H9 (cell line): ENCODE measurements at regions not wholly inside any gene's neighbourhood (a gene's known extent, or its start where the extent isn't known, plus 50 kb on each side); places are given as distances from the start of the nearest gene placed in this dataset.

Experiments used
- DNase-seq: peaks from one replicate; pipeline ENCODE4 v3.0.0-alpha.2; 2017
- H2AFZ ChIP-seq: one replicate; pipeline ENCODE4 v1.6.1; 2013; ENCODE audit warnings: mild to moderate bottlenecking, low read length, control low read depth, moderate library complexity
- H2AK5ac ChIP-seq: 2 replicates; pipeline ENCODE4 v1.6.1; 2013; ENCODE audit warnings: low read length, control low read depth, mixed read lengths; ENCODE audit not compliant: insufficient read length
- H2BK120ac ChIP-seq: one replicate; pipeline ENCODE4 v1.6.1; 2013; ENCODE audit warnings: low read depth, mild to moderate bottlenecking, low read length, control low read depth, inconsistent platforms; ENCODE audit not compliant: poor library complexity, severe bottlenecking
- H2BK12ac ChIP-seq: 2 replicates; pipeline ENCODE4 v1.6.1; 2013; ENCODE audit warnings: low read length, control low read depth, mixed read lengths, low read depth; ENCODE audit not compliant: insufficient read length
- H2BK15ac ChIP-seq: 2 replicates; pipeline ENCODE4 v1.6.1; 2013; ENCODE audit warnings: low read depth, low read length, control low read depth
- H2BK20ac ChIP-seq: one replicate; pipeline ENCODE4 v1.6.1; 2013; ENCODE audit warnings: low read depth, mild to moderate bottlenecking, low read length, control low read depth, inconsistent platforms; ENCODE audit not compliant: poor library complexity, severe bottlenecking
- H2BK5ac ChIP-seq: 2 replicates; pipeline ENCODE4 v1.6.1; 2013; ENCODE audit warnings: low read length, control low read depth, mixed read lengths; ENCODE audit not compliant: insufficient read length
- H3K14ac ChIP-seq: 2 replicates; pipeline ENCODE4 v1.6.1; 2013; ENCODE audit warnings: low read length, control low read depth; ENCODE audit not compliant: insufficient read depth
- H3K18ac ChIP-seq: 2 replicates; pipeline ENCODE4 v1.6.1; 2013; ENCODE audit warnings: low read depth, mild to moderate bottlenecking, mixed read lengths, low read length, control low read depth; ENCODE audit not compliant: insufficient read length
- H3K23ac ChIP-seq: 2 replicates; pipeline ENCODE4 v1.6.1; 2013; ENCODE audit warnings: low read length, control low read depth, mixed read lengths, low read depth; ENCODE audit not compliant: insufficient read length
- H3K23me2 ChIP-seq: 2 replicates; pipeline ENCODE4 v1.6.1; 2013; ENCODE audit warnings: low read depth, mild to moderate bottlenecking, mixed read lengths, low read length, control low read depth; ENCODE audit not compliant: insufficient read length, poor library complexity, severe bottlenecking
- H3K27ac ChIP-seq: 2 replicates; pipeline ENCODE4 v1.5.1; 2013; ENCODE audit warnings: low read length, control low read depth, mixed read lengths, low read depth; ENCODE audit not compliant: insufficient read length
- H3K27me3 ChIP-seq: 2 replicates; pipeline ENCODE4 v1.6.1; 2013; ENCODE audit warnings: low read length, control low read depth, inconsistent platforms; ENCODE audit not compliant: insufficient read depth
- H3K4ac ChIP-seq: 2 replicates; pipeline ENCODE4 v1.6.1; 2013; ENCODE audit warnings: low read depth, mild to moderate bottlenecking, control low read depth, inconsistent platforms, low read length, moderate library complexity
- H3K4me1 ChIP-seq: 2 replicates; pipeline ENCODE4 v1.6.1; 2013; ENCODE audit warnings: low read length, control low read depth, inconsistent platforms; ENCODE audit not compliant: insufficient read depth
- H3K4me2 ChIP-seq: 2 replicates; pipeline ENCODE4 v1.6.1; 2013; ENCODE audit warnings: low read length, control low read depth, mixed read lengths; ENCODE audit not compliant: insufficient read length, insufficient read depth
- H3K56ac ChIP-seq: 2 replicates; pipeline ENCODE4 v1.6.1; 2013; ENCODE audit warnings: low read depth, mild to moderate bottlenecking, mixed read lengths, low read length, control low read depth; ENCODE audit not compliant: insufficient read length
- H3K79me1 ChIP-seq: 2 replicates; pipeline ENCODE4 v1.6.1; 2013; ENCODE audit warnings: low read depth, mild to moderate bottlenecking, moderate library complexity, low read length, control low read depth, inconsistent platforms; ENCODE audit not compliant: insufficient read depth, poor library complexity, severe bottlenecking
- H3K79me2 ChIP-seq: 2 replicates; pipeline ENCODE4 v1.6.1; 2013; ENCODE audit warnings: low read length, control low read depth, inconsistent platforms; ENCODE audit not compliant: insufficient read depth
- H3K9ac ChIP-seq: 2 replicates; pipeline ENCODE4 v1.6.1; 2013; ENCODE audit warnings: low read length, control low read depth, mixed read lengths; ENCODE audit not compliant: insufficient read length; ENCODE audit errors: extremely low read depth
- H3K9me3 ChIP-seq: one replicate; pipeline ENCODE4 v1.6.1; 2013; ENCODE audit warnings: low read depth, low read length, inconsistent platforms; ENCODE audit not compliant: control insufficient read depth
- H3T11ph ChIP-seq: one replicate; pipeline ENCODE4 v1.6.1; 2013; ENCODE audit warnings: mild to moderate bottlenecking, low read length, control low read depth, inconsistent platforms
- H4K20me1 ChIP-seq: one replicate; pipeline ENCODE4 v1.6.1; 2013; ENCODE audit not compliant: control insufficient read depth, insufficient read length, insufficient read depth
- H4K5ac ChIP-seq: 2 replicates; pipeline ENCODE4 v1.6.1; 2013; ENCODE audit warnings: low read depth, mild to moderate bottlenecking, mixed read lengths, low read length, control low read depth; ENCODE audit not compliant: insufficient read length
- H4K8ac ChIP-seq: replicated peaks from 2 replicates; pipeline ENCODE4 v1.6.1; 2013; ENCODE audit warnings: low read length, control low read depth, mixed read lengths, low read depth; ENCODE audit not compliant: insufficient read length
- H4K91ac ChIP-seq: 2 replicates; pipeline ENCODE4 v1.6.1; 2013; ENCODE audit warnings: low read depth, mild to moderate bottlenecking, moderate library complexity, mixed read lengths, low read length, control low read depth; ENCODE audit not compliant: insufficient read length
- H3K27ac Mint-ChIP-seq, 3 experiments: 2 replicates in 2 of 3; 3 replicates in 1 of 3; pipeline ENCODE4 v1.8.0; 2020 to 2021; ENCODE audit warnings: mixed read lengths in 3 of 3, mild to moderate bottlenecking in 1 of 3, moderate library complexity in 1 of 3
- H3K27me3 Mint-ChIP-seq: 2 replicates; pipeline ENCODE4 v1.8.0; 2021; ENCODE audit warnings: low read depth, mild to moderate bottlenecking, moderate library complexity, mixed read lengths
- H3K36me3 Mint-ChIP-seq, 3 experiments: 2 replicates in 2 of 3; 3 replicates in 1 of 3; pipeline ENCODE4 v1.8.0; 2020 to 2021; ENCODE audit warnings: low read depth in 3 of 3, mixed read lengths in 3 of 3; ENCODE audit not compliant: insufficient read depth in 1 of 3
- H3K4me1 Mint-ChIP-seq, 2 experiments: 2 replicates each; pipeline ENCODE4 v1.8.0; 2020; ENCODE audit warnings: mixed read lengths in 2 of 2
- H3K4me3 Mint-ChIP-seq, 2 experiments: 2 replicates in 1 of 2; 3 replicates in 1 of 2; pipeline ENCODE4 v1.8.0; 2020 to 2021; ENCODE audit warnings: mild to moderate bottlenecking in 2 of 2, mixed read lengths in 2 of 2, moderate library complexity in 1 of 2
- H3K9me3 Mint-ChIP-seq, 2 experiments: 2 replicates in 1 of 2; 3 replicates in 1 of 2; pipeline ENCODE4 v1.8.0; 2020; ENCODE audit warnings: mild to moderate bottlenecking in 2 of 2, mixed read lengths in 2 of 2, moderate library complexity in 1 of 2
- WGBS: extraction: QIAGEN DNeasy Blood & Tissue Kit; methylation state at CpG from one replicate; pipeline ENCODE4 v1.1.7; 2013; ENCODE audit warnings: missing lambda C conversion rate, low lambda C conversion rate, mixed read lengths; ENCODE audit not compliant: insufficient read length; ENCODE audit errors: extremely low coverage; 5-methylcytosine and 5-hydroxymethylcytosine counted together
- TF ChIP-seq, protein P1 (sequence below): fragments of 200-600 bp; sonication (generic); conservative IDR thresholded peaks from 3 replicates; pipeline ENCODE4 v1.8.0; 2021; ENCODE audit warnings: antibody characterized with exemption, mild to moderate bottlenecking

DNA sequence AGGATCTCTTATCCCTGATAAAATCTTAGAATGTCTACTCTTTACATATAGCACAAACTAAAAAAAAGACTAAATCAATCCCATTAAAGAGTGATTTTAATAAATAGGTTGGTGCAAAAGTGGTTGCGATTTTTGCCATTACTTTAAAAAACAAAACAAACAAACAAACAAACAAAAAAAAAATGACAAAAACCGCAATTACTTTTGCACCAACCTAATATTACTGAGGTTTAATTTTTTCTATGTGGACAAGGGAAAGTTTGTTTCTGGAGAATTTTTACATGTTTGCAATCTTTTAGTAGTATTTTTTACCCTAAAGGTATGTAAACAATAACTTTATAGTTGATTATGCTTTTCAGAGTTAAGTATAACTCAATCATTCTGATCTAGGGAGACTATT is 119.7 kb upstream of the ADAMTS5 start:
- H3K9me3 ChIP-seq = no peaks in the 10 kb centered on the region
- H2AK5ac ChIP-seq = no peak overlapping the region
- H3K27ac ChIP-seq = no peak overlapping the region
- H3K23me2 ChIP-seq = no peaks in the 10 kb centered on the region
- no peak overlapping the region for H3T11ph ChIP-seq
- no peak overlapping the region for H3K23ac ChIP-seq
- WGBS = no CpG with 5 or more reads among the region's 2 CpGs
- no peaks in the 10 kb centered on the region for H3K36me3 Mint-ChIP-seq
- H3K79me1 ChIP-seq = no peaks in the 10 kb centered on the region
- H3K4ac ChIP-seq = no peak overlapping the region
- no peak overlapping the region for H2BK15ac ChIP-seq
- H3K79me2 ChIP-seq = no peaks in the 10 kb centered on the region
- H3K9ac ChIP-seq = no peak overlapping the region
- H2BK120ac ChIP-seq = no peak overlapping the region
- no peak overlapping the region for H2BK12ac ChIP-seq
- peaks cover 0 to 4% of the 10 kb centered on the region in 2 experiments; a peak in 2 of 5 replicates for H3K9me3 Mint-ChIP-seq
- H3K4me1 Mint-ChIP-seq = no peaks in the 10 kb centered on the region
- H3K56ac ChIP-seq = no peak overlapping the region
- TF ChIP-seq, protein P1, sequence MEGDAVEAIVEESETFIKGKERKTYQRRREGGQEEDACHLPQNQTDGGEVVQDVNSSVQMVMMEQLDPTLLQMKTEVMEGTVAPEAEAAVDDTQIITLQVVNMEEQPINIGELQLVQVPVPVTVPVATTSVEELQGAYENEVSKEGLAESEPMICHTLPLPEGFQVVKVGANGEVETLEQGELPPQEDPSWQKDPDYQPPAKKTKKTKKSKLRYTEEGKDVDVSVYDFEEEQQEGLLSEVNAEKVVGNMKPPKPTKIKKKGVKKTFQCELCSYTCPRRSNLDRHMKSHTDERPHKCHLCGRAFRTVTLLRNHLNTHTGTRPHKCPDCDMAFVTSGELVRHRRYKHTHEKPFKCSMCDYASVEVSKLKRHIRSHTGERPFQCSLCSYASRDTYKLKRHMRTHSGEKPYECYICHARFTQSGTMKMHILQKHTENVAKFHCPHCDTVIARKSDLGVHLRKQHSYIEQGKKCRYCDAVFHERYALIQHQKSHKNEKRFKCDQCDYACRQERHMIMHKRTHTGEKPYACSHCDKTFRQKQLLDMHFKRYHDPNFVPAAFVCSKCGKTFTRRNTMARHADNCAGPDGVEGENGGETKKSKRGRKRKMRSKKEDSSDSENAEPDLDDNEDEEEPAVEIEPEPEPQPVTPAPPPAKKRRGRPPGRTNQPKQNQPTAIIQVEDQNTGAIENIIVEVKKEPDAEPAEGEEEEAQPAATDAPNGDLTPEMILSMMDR = no peak
- H4K91ac ChIP-seq = no peak overlapping the region
- no peaks in the 10 kb centered on the region for H3K27me3 Mint-ChIP-seq
- H3K18ac ChIP-seq = no peak overlapping the region
- no peak for DNase-seq
- H4K20me1 ChIP-seq = no peaks in the 10 kb centered on the region
- no peak overlapping the region for H4K8ac ChIP-seq
- no peak overlapping the region for H2AFZ ChIP-seq
- H2BK20ac ChIP-seq = no peak overlapping the region
- no peak overlapping the region for H4K5ac ChIP-seq
- H3K27ac Mint-ChIP-seq = no peak overlapping the region
- no peak overlapping the region for H2BK5ac ChIP-seq
- no peak overlapping the region for H3K4me2 ChIP-seq
- H3K14ac ChIP-seq = no peak overlapping the region
- H3K4me3 Mint-ChIP-seq = no peak overlapping the region
- H3K27me3 ChIP-seq = no peaks in the 10 kb centered on the region
- H3K4me1 ChIP-seq = no peaks in the 10 kb centered on the region
